ENCODE measurements at regions not wholly inside any gene's neighbourhood (a gene's known extent, or its start where the extent isn't known, plus 50 kb on each side); places are given as distances from the start of the nearest gene placed in this dataset.

GRCh38 chr9:13397661-13398060 lies 118.2 kb upstream of the MPDZ start:
- Histone ChIP-seq H4K20me1 (ENCODE audit: insufficient read depth, low read length) (no peaks in the 10 kb centered on the region), H3K27me3 (replicated peaks; ENCODE audit: insufficient read depth, low read length) (no peaks in the 10 kb centered on the region), H3K9ac (ENCODE audit: low read length) (no peak overlapping the region), H3K9me2 (replicated peaks; ENCODE audit: insufficient read depth, low read length) (no peaks in the 10 kb centered on the region), H2AFZ (ENCODE audit: low read length) (no peak overlapping the region), H3K4me2 (ENCODE audit: low read depth, low read length) (no peak overlapping the region), H3K9me3 (replicated peaks; ENCODE audit: insufficient read depth, low read length) (no peaks in the 10 kb centered on the region), H3K27ac (ENCODE audit: low read length) (no peak overlapping the region), H3K36me3 (replicated peaks; ENCODE audit: insufficient read depth, low read length) (no peaks in the 10 kb centered on the region), H3F3A (ENCODE audit: insufficient read depth, low read length) (no peaks in the 10 kb centered on the region), H3K4me3 (ENCODE audit: low read length) (no peak overlapping the region), H3K79me2 (ENCODE audit: low read length) (no peaks in the 10 kb centered on the region), H3K4me1 (ENCODE audit: low read length) (no peaks in the 10 kb centered on the region)
- TF ChIP-seq EZH2 (optimal IDR thresholded peaks at IDR 0.05; ENCODE audit: low read depth, low read length) = no peak
- TF ChIP-seq CTCF (IDR thresholded peaks at IDR 0.05; ENCODE audit: low read length) = no peak
- no peak for TF ChIP-seq EZH2phosphoT487 (IDR thresholded peaks at IDR 0.05; ENCODE audit: low read length)
- DNase-seq = no peak

GRCh38 chr9:13397220-13397619 lies 117.7 kb upstream of the MPDZ start:
- H3F3A ChIP-seq (ENCODE audit: insufficient read depth, low read length) = no peaks in the 10 kb centered on the region
- H3K4me2 ChIP-seq (ENCODE audit: low read depth, low read length) = no peak overlapping the region
- H3K27ac ChIP-seq (ENCODE audit: low read length) = no peak overlapping the region
- no peaks in the 10 kb centered on the region for H3K79me2 ChIP-seq (ENCODE audit: low read length)
- H2AFZ ChIP-seq (ENCODE audit: low read length) = no peak overlapping the region
- H4K20me1 ChIP-seq (ENCODE audit: insufficient read depth, low read length) = no peaks in the 10 kb centered on the region
- no peaks in the 10 kb centered on the region for H3K4me1 ChIP-seq (ENCODE audit: low read length)
- no peaks in the 10 kb centered on the region for H3K9me3 ChIP-seq (replicated peaks; ENCODE audit: insufficient read depth, low read length)
- no peak overlapping the region for H3K4me3 ChIP-seq (ENCODE audit: low read length)
- no peak overlapping the region for H3K9ac ChIP-seq (ENCODE audit: low read length)
- no peaks in the 10 kb centered on the region for H3K27me3 ChIP-seq (replicated peaks; ENCODE audit: insufficient read depth, low read length)
- DNase-seq = no peak
- no peaks in the 10 kb centered on the region for H3K9me2 ChIP-seq (replicated peaks; ENCODE audit: insufficient read depth, low read length)
- TF ChIP-seq EZH2phosphoT487 (IDR thresholded peaks at IDR 0.05; ENCODE audit: low read length) (no peak), CTCF (IDR thresholded peaks at IDR 0.05; ENCODE audit: low read length) (no peak), EZH2 (optimal IDR thresholded peaks at IDR 0.05; ENCODE audit: low read depth, low read length) (no peak)
- no peaks in the 10 kb centered on the region for H3K36me3 ChIP-seq (replicated peaks; ENCODE audit: insufficient read depth, low read length)

- H3K4me2 ChIP-seq (ENCODE audit: low read depth, low read length) = no peak overlapping the region
- H3K9me3 ChIP-seq (replicated peaks; ENCODE audit: insufficient read depth, low read length) = no peaks in the 10 kb centered on the region
- H3K4me3 ChIP-seq (ENCODE audit: low read length) = no peak overlapping the region
- no peaks in the 10 kb centered on the region for H3K27me3 ChIP-seq (replicated peaks; ENCODE audit: insufficient read depth, low read length)
- TF ChIP-seq EZH2phosphoT487 (IDR thresholded peaks at IDR 0.05; ENCODE audit: low read length) (no peak), EZH2 (optimal IDR thresholded peaks at IDR 0.05; ENCODE audit: low read depth, low read length) (no peak), CTCF (IDR thresholded peaks at IDR 0.05; ENCODE audit: low read length) (no peak)
- no peaks in the 10 kb centered on the region for H3F3A ChIP-seq (ENCODE audit: insufficient read depth, low read length)
- H3K9me2 ChIP-seq (replicated peaks; ENCODE audit: insufficient read depth, low read length) = no peaks in the 10 kb centered on the region
- H3K9ac ChIP-seq (ENCODE audit: low read length) = no peak overlapping the region
- no peaks in the 10 kb centered on the region for H3K79me2 ChIP-seq (ENCODE audit: low read length)
- H3K4me1 ChIP-seq (ENCODE audit: low read length) = no peaks in the 10 kb centered on the region
- H3K36me3 ChIP-seq (replicated peaks; ENCODE audit: insufficient read depth, low read length) = no peaks in the 10 kb centered on the region
- no peak for DNase-seq
- no peak overlapping the region for H3K27ac ChIP-seq (ENCODE audit: low read length)
- no peaks in the 10 kb centered on the region for H4K20me1 ChIP-seq (ENCODE audit: insufficient read depth, low read length)
- no peak overlapping the region for H2AFZ ChIP-seq (ENCODE audit: low read length)
These were observed 116.9 kb upstream of the MPDZ start for GRCh38 chr9:13396418-13396817.
